Fibroblast of skin of right quadriceps (primary cell): ENCODE measurements at regions not wholly inside any gene's neighbourhood (a gene's known extent, or its start where the extent isn't known, plus 50 kb on each side); places are given as distances from the start of the nearest gene placed in this dataset.

Experiments used
- DNase-seq: peaks from one replicate; pipeline ENCODE4 v3.0.0-alpha.2; 2013

- no peak for DNase-seq
Observed at GRCh38 chr12:114302606-114303315, 103.2 kb downstream of the TBX5 start.

GRCh38 chr12:114302117-114302516, 103.8 kb downstream of the TBX5 start:
- DNase-seq: no peak

- peak; percentile 26 for DNase-seq
Observed at GRCh38 chr12:114294303-114294685, 111.7 kb downstream of the TBX5 start.

GRCh38 chr12:114293571-114294302, 112.2 kb downstream of the TBX5 start:
- DNase-seq: no peak

GRCh38 chr12:114293073-114293472, 112.9 kb downstream of the TBX5 start:
- DNase-seq: no peak

GRCh38 chr12:114291389-114292060, 114.4 kb downstream of the TBX5 start:
- DNase-seq: no peak

GRCh38 chr12:114287821-114288525, 118.0 kb downstream of the TBX5 start:
- peak; percentile 61 for DNase-seq

- DNase-seq: no peak
Observed at GRCh38 chr12:114286145-114286544, 119.8 kb downstream of the TBX5 start.

- no peak for DNase-seq
Observed at GRCh38 chr12:114285554-114285953, 120.4 kb downstream of the TBX5 start.

GRCh38 chr12:114284041-114284440, 121.9 kb downstream of the TBX5 start:
- DNase-seq: no peak

- no peak for DNase-seq
Observed at GRCh38 chr12:114275932-114276785, 129.8 kb downstream of the TBX5 start.

GRCh38 chr12:114275086-114275485, 130.9 kb downstream of the TBX5 start:
- DNase-seq: no peak

GRCh38 chr12:114274131-114274530, 131.8 kb downstream of the TBX5 start:
- no peak for DNase-seq

- DNase-seq: no peak
Observed at GRCh38 chr12:114272605-114273004, 133.3 kb downstream of the TBX5 start.

GRCh38 chr12:114272071-114272470, 133.9 kb downstream of the TBX5 start:
- no peak for DNase-seq

GRCh38 chr12:114269153-114269552, 136.8 kb downstream of the TBX5 start:
- DNase-seq: no peak

GRCh38 chr12:114266536-114266935, 139.4 kb downstream of the TBX5 start:
- peak; percentile 39 for DNase-seq

- DNase-seq: no peak
Observed at GRCh38 chr12:114265036-114265435, 140.9 kb downstream of the TBX5 start.

GRCh38 chr12:114263056-114263805, 142.7 kb downstream of the TBX5 start:
- DNase-seq: peak; percentile 48

- DNase-seq: no peak
Observed at GRCh38 chr12:114257687-114258086, 148.3 kb downstream of the TBX5 start.

- DNase-seq: no peak
Observed at GRCh38 chr12:114254998-114255397, 150.9 kb downstream of the TBX5 start.
